OCI-LY1 (cell line): ENCODE measurements at regions not wholly inside any gene's neighbourhood (a gene's known extent, or its start where the extent isn't known, plus 50 kb on each side); places are given as distances from the start of the nearest gene placed in this dataset.

Experiments
- CTCF ChIP-seq: fragments of 200-600 bp; sonication (generic), shearing (Covaris generic); IDR thresholded peaks from 2 replicates; pipeline ENCODE4 v1.5.1; 2017; ENCODE audit warnings: mild to moderate bottlenecking, antibody characterized with exemption, low read length, moderate library complexity, mixed read lengths
- EZH2 ChIP-seq: fragments of 200-600 bp; sonication (generic), shearing (Covaris generic); IDR thresholded peaks from 2 replicates; pipeline ENCODE4 v1.8.0; 2017; ENCODE audit warnings: borderline replicate concordance, mixed run types, mild to moderate bottlenecking, antibody characterized with exemption, low read length, moderate library complexity, mixed read lengths

- TF ChIP-seq EZH2 (no peak), CTCF (no peak)
These were observed 132.9 kb upstream of the SSTR1 start for GRCh38 chr14:38074754-38075153.
